ENCODE measurements at regions not wholly inside any gene's neighbourhood (a gene's known extent, or its start where the extent isn't known, plus 50 kb on each side); places are given as distances from the start of the nearest gene placed in this dataset.
"Not testable (repeated sequence)": the region's sequence is repeated elsewhere in the genome, so short reads cannot be mapped to it uniquely, and the experiment has no call there.

DNA sequence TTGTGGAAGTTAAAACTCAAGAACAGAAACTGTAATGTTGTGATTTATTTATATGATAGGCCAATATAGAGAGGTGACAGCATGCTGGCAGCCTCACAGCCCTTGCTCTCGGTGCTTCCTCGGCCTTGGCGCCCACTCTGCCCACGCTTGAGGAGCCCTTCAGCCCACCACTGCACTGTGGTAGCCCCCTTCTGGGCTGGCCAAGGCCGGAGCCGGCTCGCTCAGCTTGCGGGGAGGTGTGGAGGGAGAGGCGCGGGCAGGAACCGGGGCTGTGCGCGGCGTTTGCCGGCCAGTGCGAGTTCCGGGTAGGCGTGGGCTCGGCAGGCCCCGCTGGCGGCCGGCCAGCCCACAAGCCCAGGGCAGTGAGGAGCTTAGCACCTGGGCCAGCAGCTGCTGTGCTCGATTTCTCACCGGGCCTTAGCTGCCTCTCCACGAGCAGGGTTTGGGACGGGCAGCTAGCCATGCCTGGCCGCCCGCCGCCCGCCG is 65.8 kb upstream of the SLC8A3 start:
- H3K36me3 ChIP-seq, result no peaks in the 10 kb centered on the region
- H3K27me3 ChIP-seq, result peaks cover 51% of the 10 kb centered on the region
- H3K9me3 ChIP-seq, result no peaks in the 10 kb centered on the region
- intact Hi-C loops (cut with DNase I; ENCODE audit: low total_unique reads) (no loop called here), in situ Hi-C loops (cut with MboI; ENCODE audit: low pct_ligation_motif_present in 1 of 4, low pct_unique_long_range_greater_than_20kb in 1 of 4, low sequenced_read_pairs in 3 of 4) (no loop called here)
- peak overlapping the region; percentile 24 to 51 (median 34) for H3K4me3 ChIP-seq
- DNase-seq, result peak; percentile 80
- TF ChIP-seq, protein P1, sequence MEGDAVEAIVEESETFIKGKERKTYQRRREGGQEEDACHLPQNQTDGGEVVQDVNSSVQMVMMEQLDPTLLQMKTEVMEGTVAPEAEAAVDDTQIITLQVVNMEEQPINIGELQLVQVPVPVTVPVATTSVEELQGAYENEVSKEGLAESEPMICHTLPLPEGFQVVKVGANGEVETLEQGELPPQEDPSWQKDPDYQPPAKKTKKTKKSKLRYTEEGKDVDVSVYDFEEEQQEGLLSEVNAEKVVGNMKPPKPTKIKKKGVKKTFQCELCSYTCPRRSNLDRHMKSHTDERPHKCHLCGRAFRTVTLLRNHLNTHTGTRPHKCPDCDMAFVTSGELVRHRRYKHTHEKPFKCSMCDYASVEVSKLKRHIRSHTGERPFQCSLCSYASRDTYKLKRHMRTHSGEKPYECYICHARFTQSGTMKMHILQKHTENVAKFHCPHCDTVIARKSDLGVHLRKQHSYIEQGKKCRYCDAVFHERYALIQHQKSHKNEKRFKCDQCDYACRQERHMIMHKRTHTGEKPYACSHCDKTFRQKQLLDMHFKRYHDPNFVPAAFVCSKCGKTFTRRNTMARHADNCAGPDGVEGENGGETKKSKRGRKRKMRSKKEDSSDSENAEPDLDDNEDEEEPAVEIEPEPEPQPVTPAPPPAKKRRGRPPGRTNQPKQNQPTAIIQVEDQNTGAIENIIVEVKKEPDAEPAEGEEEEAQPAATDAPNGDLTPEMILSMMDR (IDR thresholded peaks at IDR 0.05), result no peak
- TF ChIP-seq EP300 (IDR thresholded peaks at IDR 0.05; ENCODE audit: low read depth) (no peak), POLR2A (IDR thresholded peaks at IDR 0.05) (no peak), POLR2AphosphoS5 (IDR thresholded peaks at IDR 0.05) (peak in 1 of 3 donors; percentile 13)
- WGBS, 2 donors (ENCODE audit: low coverage in 1 of 2), result 1% methylated on average over 24 of the region's 31 CpGs; no CpG with 5 or more reads in 1 of the 2 donors
- no peaks in the 10 kb centered on the region for H3K4me1 ChIP-seq
- peak overlapping the region in 1 of 4 donors; percentile 55 for H3K27ac ChIP-seq

DNA sequence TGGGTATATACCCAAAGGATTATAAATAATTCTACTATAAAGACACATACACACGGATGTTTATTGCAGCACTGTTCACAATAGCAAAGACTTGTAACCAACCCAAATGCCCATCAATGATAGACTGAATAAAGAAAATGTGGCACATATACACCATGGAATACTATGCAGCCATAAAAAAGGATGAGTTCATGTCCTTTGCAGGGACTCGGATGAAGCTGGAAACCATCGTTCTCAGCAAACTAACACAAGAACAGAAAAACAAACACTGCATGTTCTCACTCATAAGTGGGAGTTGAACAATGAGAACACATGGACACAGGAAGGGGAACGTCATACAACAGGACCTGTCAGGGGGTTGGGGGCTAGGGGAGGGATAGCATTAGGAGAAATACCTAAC is 64.8 kb upstream of the SLC8A3 start:
- in situ Hi-C loops (cut with MboI; ENCODE audit: low pct_ligation_motif_present in 1 of 4, low pct_unique_long_range_greater_than_20kb in 1 of 4, low sequenced_read_pairs in 3 of 4); H3K4me1 ChIP-seq; H3K36me3 ChIP-seq; intact Hi-C loops (cut with DNase I; ENCODE audit: low total_unique reads); H3K27ac ChIP-seq; DNase-seq; H3K4me3 ChIP-seq; H3K9me3 ChIP-seq: not testable (repeated sequence)
- peaks cover 51% of the 10 kb centered on the region for H3K27me3 ChIP-seq
- WGBS, 2 donors (ENCODE audit: low coverage in 1 of 2), result 88 to 93% methylated on average over 4 of the region's 4 CpGs

DNA sequence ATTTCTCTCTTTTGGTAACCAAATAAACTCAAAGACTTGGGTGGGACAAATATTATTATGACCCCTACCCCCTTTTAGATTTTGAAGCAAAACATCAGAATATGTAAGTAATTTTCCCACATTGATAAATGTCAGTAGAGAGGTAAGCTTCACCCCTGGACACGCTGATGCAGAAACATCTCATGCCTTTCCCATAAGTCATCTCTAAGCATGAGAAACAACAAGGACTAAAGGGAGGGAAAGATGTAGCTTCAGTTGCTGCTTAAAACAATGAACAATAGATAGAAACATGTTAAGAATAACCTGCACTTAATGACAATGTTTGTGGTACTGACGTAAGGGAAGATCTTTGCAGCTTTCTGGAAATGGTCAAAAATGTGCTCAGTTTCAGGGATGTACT is 56.3 kb upstream of the SLC8A3 start:
- in situ Hi-C loops (cut with MboI; ENCODE audit: low pct_ligation_motif_present in 1 of 4, low pct_unique_long_range_greater_than_20kb in 1 of 4, low sequenced_read_pairs in 3 of 4) (no loop called here), intact Hi-C loops (cut with DNase I; ENCODE audit: low total_unique reads) (loop anchor here (10.0 kb wide), 1 partner anchor 1520 kb away; no protein-coding TSS in a partner anchor)
- Histone ChIP-seq H3K9me3 (no peaks in the 10 kb centered on the region), H3K27me3 (no peaks in the 10 kb centered on the region), H3K36me3 (no peaks in the 10 kb centered on the region), H3K4me1 (no peaks in the 10 kb centered on the region), H3K4me3 (no peak overlapping the region), H3K27ac (no peak overlapping the region)
- no peak for TF ChIP-seq EP300 (IDR thresholded peaks at IDR 0.05; ENCODE audit: low read depth)
- TF ChIP-seq POLR2A (IDR thresholded peaks at IDR 0.05), result no peak
- TF ChIP-seq, protein P1 (IDR thresholded peaks at IDR 0.05), result no peak
- WGBS, 2 donors (ENCODE audit: low coverage in 1 of 2), result 75 to 84% methylated on average over 2 of the region's 2 CpGs
- DNase-seq, result no peak

DNA sequence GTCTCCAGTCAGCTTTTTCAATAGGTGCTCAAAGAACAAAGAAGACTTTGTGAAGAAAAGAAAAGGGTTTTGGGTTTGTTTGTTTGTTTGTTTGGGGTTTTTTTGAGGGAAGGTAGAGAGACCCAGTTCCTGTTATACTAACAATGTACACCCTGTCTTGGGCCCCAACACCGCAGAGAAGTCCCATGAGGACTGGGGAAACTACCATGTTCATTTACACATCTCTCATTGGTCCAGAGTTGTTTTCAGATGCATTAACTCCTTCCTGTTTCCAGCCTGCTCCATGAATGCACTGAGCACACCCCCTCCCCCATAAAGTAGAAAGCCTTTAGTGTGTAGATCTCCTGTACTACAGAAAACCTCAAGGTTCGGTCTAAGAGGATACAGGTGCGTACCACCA is 51.1 kb upstream of the SLC8A3 start:
- 39 to 43% methylated on average over 3 of the region's 3 CpGs for WGBS, 2 donors (ENCODE audit: low coverage in 1 of 2)
- H3K4me1 ChIP-seq, result no peaks in the 10 kb centered on the region
- TF ChIP-seq, protein P1 (IDR thresholded peaks at IDR 0.05), result no peak
- no peak for TF ChIP-seq POLR2AphosphoS5 (IDR thresholded peaks at IDR 0.05)
- no peak for TF ChIP-seq EP300 (IDR thresholded peaks at IDR 0.05; ENCODE audit: low read depth)
- TF ChIP-seq POLR2A (IDR thresholded peaks at IDR 0.05), result no peak

DNA sequence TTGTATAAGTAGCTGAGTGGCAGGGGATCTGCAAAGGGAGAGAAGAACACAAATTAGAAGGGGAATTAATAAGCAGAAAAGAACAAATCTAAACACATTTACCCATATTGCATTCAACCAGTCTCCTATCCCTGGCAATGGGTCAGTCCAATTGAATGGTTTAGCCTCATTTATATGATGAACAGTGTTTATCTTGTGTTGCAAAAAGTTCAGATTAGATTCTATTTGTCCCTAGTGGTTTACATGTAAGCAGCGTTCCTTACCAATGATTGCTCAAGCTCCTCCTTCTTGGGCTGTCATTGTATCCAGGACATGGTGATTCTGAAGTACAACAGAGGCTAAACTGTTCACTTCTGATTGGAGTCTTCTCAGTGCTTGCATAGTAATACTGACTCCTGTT is 49.9 kb upstream of the SLC8A3 start:
- intact Hi-C loops (cut with DNase I; ENCODE audit: low total_unique reads); H3K4me3 ChIP-seq; in situ Hi-C loops (cut with MboI; ENCODE audit: low pct_ligation_motif_present in 1 of 4, low pct_unique_long_range_greater_than_20kb in 1 of 4, low sequenced_read_pairs in 3 of 4); H3K36me3 ChIP-seq; DNase-seq; H3K4me1 ChIP-seq; H3K27ac ChIP-seq; H3K27me3 ChIP-seq; H3K9me3 ChIP-seq: not testable (repeated sequence)
- 54% methylated on average over 1 of the region's 1 CpG; no CpG with 5 or more reads in 1 of the 2 donors for WGBS, 2 donors (ENCODE audit: low coverage in 1 of 2)

More for the DNA sequence above, 51.1 kb upstream of the SLC8A3 start:
- Histone ChIP-seq H3K27me3 (no peaks in the 10 kb centered on the region), H3K4me3 (no peak overlapping the region), H3K9me3 (no peaks in the 10 kb centered on the region), H3K27ac (no peak overlapping the region), H3K36me3 (no peaks in the 10 kb centered on the region)
- intact Hi-C loops (cut with DNase I; ENCODE audit: low total_unique reads), result loop anchor here (10.0 kb wide), 1 partner anchor 1525 kb away; no protein-coding TSS in a partner anchor
- DNase-seq, result no peak
- in situ Hi-C loops (cut with MboI; ENCODE audit: low pct_ligation_motif_present in 1 of 4, low pct_unique_long_range_greater_than_20kb in 1 of 4, low sequenced_read_pairs in 3 of 4), result no loop called here

Measured in transverse colon (tissue), 4 donors.